ENCODE measurements at regions not wholly inside any gene's neighbourhood (a gene's known extent, or its start where the extent isn't known, plus 50 kb on each side); places are given as distances from the start of the nearest gene placed in this dataset.

DNA sequence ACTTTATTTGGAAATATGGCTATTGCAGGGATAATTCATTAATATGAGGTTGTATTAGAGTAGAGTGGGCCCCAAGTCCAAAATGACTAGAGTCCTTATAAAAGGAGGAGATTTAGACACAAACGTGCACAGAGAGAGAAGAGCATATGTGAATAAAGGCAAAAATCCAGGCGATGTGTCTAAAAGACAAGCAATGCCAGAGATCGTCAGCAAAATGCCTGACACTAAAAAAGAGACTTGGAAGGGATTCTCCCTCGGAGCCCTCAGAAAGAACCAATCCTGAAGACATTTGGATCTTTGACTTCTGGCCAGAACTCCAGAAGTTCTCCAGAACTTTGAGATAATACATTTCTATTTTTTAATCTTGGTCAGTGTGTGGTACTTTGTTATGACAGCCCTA, 472.1 kb downstream of the NLGN4X start:
- intact Hi-C loops (cut with DNase I; ENCODE audit: low total_unique reads) = no loop called here
- TF ChIP-seq, protein P1, sequence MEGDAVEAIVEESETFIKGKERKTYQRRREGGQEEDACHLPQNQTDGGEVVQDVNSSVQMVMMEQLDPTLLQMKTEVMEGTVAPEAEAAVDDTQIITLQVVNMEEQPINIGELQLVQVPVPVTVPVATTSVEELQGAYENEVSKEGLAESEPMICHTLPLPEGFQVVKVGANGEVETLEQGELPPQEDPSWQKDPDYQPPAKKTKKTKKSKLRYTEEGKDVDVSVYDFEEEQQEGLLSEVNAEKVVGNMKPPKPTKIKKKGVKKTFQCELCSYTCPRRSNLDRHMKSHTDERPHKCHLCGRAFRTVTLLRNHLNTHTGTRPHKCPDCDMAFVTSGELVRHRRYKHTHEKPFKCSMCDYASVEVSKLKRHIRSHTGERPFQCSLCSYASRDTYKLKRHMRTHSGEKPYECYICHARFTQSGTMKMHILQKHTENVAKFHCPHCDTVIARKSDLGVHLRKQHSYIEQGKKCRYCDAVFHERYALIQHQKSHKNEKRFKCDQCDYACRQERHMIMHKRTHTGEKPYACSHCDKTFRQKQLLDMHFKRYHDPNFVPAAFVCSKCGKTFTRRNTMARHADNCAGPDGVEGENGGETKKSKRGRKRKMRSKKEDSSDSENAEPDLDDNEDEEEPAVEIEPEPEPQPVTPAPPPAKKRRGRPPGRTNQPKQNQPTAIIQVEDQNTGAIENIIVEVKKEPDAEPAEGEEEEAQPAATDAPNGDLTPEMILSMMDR (IDR thresholded peaks at IDR 0.05) = no peak
- H3K27me3 ChIP-seq = no peaks in the 10 kb centered on the region
- no peaks in the 10 kb centered on the region for H3K4me1 ChIP-seq
- no peaks in the 10 kb centered on the region for H3K36me3 ChIP-seq
- no peak for DNase-seq
- H3K4me3 ChIP-seq = no peak overlapping the region
- H3K27ac ChIP-seq = no peak overlapping the region
- H3K9me3 ChIP-seq = no peaks in the 10 kb centered on the region

DNA sequence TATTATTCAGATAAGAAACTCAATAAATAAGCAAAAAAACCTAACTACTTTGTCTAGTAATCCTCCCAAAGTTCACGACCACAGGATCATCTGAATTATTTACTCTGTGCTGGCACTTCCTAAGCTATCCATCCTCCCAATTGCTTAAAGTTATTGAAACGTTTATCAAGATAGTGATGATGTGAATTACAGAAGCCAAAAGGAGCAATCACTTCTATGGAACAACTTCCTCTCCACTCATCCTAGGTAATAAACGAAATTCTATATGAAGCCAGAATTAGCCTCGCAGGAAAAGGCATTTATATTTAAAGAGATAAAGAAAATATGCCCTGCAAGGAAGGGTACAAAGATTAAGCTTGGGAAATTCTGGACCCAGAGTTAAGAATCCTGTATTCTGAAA, 475.4 kb downstream of the NLGN4X start:
- TF ChIP-seq, protein P1 (IDR thresholded peaks at IDR 0.05) = no peak

DNA sequence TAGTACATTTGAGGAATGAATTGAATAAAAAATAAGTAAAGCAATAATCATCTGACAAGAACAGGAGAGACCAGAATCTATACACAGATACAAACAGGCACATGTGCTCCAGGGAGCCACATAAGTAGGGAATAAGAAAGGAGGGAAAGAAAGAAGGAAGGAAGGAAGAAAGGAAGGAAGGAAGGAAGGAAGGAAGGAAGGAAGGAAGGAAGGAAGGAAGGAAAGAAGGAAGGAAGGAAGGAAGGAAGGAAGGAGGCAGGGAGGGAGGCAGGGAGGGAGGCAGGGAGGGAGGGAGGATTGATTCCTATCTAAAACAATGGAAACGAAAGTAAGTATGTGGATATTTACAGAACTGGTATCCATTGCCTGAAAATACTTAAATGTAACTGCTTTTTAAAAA, 475.8 kb downstream of the NLGN4X start:
- Histone ChIP-seq H3K27ac (no peak overlapping the region), H3K27me3 (no peaks in the 10 kb centered on the region), H3K9me3 (no peaks in the 10 kb centered on the region), H3K4me1 (no peaks in the 10 kb centered on the region), H3K4me3 (no peak overlapping the region), H3K36me3 (no peaks in the 10 kb centered on the region)
- intact Hi-C loops (cut with DNase I; ENCODE audit: low total_unique reads) = no loop called here
- TF ChIP-seq, protein P1 (IDR thresholded peaks at IDR 0.05) = no peak
- no peak for DNase-seq

More for the DNA sequence above, 475.4 kb downstream of the NLGN4X start:
- Histone ChIP-seq H3K27ac (no peak overlapping the region), H3K4me1 (no peaks in the 10 kb centered on the region), H3K4me3 (no peak overlapping the region), H3K36me3 (no peaks in the 10 kb centered on the region), H3K27me3 (no peaks in the 10 kb centered on the region), H3K9me3 (no peaks in the 10 kb centered on the region)
- DNase-seq = no peak
- intact Hi-C loops (cut with DNase I; ENCODE audit: low total_unique reads) = no loop called here

DNA sequence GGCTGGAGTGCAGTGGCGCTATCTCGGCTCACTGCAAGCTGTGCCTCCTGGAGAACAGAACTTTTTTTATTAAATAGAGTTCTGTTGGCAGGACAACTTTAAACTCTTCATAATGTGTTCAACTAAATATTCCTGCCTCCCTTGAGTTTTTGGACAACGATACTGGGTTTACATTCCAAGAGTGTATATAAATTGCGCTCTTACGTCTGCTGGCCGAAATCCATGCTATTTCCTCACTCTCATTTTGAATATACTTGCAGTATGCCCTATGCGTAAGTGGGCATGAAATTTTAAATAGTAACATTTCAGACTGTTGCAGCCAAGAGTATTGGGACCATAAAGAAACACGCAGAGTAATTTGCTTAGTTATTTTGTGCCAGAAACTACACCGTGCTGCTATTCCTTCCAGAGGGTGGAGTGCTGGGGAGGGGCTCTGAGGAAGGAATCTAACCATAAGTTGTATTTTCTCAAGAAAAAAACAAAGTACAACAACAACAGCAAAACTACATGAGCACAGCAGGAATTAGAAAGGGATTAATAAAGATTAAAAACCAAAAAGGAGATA, 480.0 kb downstream of the NLGN4X start:
- Histone ChIP-seq H3K4me1 (no peaks in the 10 kb centered on the region), H3K36me3 (no peaks in the 10 kb centered on the region), H3K9me3 (no peaks in the 10 kb centered on the region), H3K27me3 (no peaks in the 10 kb centered on the region), H3K27ac (no peak overlapping the region), H3K4me3 (no peak overlapping the region)
- TF ChIP-seq, protein P1 (IDR thresholded peaks at IDR 0.05) = no peak
- intact Hi-C loops (cut with DNase I; ENCODE audit: low total_unique reads) = no loop called here
- DNase-seq = no peak

DNA sequence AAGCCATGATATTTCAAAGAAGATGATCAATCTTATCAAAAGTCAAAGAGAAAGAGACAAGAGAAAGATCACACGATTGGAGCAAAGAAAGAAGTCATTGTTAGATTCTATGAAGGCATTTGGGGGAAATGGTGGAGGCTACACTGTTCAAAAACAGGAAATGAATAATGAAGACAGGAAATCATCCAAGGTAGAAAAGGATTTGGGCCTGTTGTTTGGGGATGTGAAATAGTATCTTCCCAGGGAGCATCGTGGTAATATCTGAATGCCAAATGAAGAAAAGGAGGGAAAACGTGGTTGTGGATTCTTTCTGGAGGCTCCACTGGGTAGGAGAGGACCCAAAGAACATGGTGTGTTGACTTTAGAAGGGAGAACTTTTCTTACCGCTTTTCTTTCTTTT, 482.4 kb downstream of the NLGN4X start:
- Histone ChIP-seq H3K36me3 (no peaks in the 10 kb centered on the region), H3K9me3 (no peaks in the 10 kb centered on the region), H3K4me1 (no peaks in the 10 kb centered on the region), H3K27me3 (no peaks in the 10 kb centered on the region), H3K27ac (no peak overlapping the region), H3K4me3 (no peak overlapping the region)
- TF ChIP-seq, protein P1 (IDR thresholded peaks at IDR 0.05) = no peak
- no peak for DNase-seq
- intact Hi-C loops (cut with DNase I; ENCODE audit: low total_unique reads) = no loop called here

DNA sequence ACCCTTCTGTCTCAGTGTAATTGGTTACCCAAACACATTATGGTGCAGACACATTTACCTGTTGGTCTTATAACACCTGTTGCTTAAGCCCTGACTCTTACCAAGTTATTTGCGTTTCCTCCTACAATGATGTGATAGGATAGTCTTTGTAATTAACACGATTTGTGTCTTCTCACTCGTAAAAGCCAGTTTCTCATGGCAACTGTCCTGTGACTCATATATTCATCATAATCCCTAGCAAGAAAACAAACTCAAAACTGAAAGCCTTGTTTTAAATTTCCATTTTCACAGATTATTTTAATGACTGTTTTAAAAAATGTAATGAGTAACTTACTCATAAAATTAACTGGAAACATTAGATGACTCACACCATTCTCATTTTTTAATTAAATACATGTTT, 495.2 kb downstream of the NLGN4X start:
- Histone ChIP-seq H3K9me3 (no peaks in the 10 kb centered on the region), H3K36me3 (no peaks in the 10 kb centered on the region), H3K27me3 (no peaks in the 10 kb centered on the region), H3K27ac (no peak overlapping the region), H3K4me3 (no peak overlapping the region), H3K4me1 (no peaks in the 10 kb centered on the region)
- no peak for DNase-seq
- TF ChIP-seq, protein P1 (IDR thresholded peaks at IDR 0.05) = no peak
- intact Hi-C loops (cut with DNase I; ENCODE audit: low total_unique reads) = no loop called here

Data from tibial artery (tissue), 4 donors.